Left forelimb (tissue), 1 donor: ENCODE measurements at regions not wholly inside any gene's neighbourhood (a gene's known extent, or its start where the extent isn't known, plus 50 kb on each side); places are given as distances from the start of the nearest gene placed in this dataset.

Source experiments
- DNase-seq: peaks from one replicate; pipeline ENCODE4 v3.0.0-alpha.2; 2018; ENCODE audit warnings: low spot score

- DNase-seq, result no peak
Measured at GRCh38 chr2:211067029-211067428, 510.6 kb downstream of the CPS1 start.

- no peak for DNase-seq
Measured at GRCh38 chr2:211068108-211068780, 511.8 kb downstream of the CPS1 start.

GRCh38 chr2:211070547-211070946 lies 514.1 kb downstream of the CPS1 start:
- no peak for DNase-seq

- DNase-seq, result no peak
Measured at GRCh38 chr2:211077216-211077767, 520.9 kb downstream of the CPS1 start.

GRCh38 chr2:211084352-211084751 lies 528.0 kb downstream of the CPS1 start:
- DNase-seq, result no peak

- DNase-seq, result no peak
Measured at GRCh38 chr2:211085056-211085680, 528.8 kb downstream of the CPS1 start.

- DNase-seq, result no peak
Measured at GRCh38 chr2:211086049-211086448, 529.6 kb downstream of the CPS1 start.

- no peak for DNase-seq
Measured at GRCh38 chr2:211089127-211089526, 532.7 kb downstream of the CPS1 start.

- no peak for DNase-seq
Measured at GRCh38 chr2:211093743-211094303, 537.4 kb downstream of the CPS1 start.

- no peak for DNase-seq
Measured at GRCh38 chr2:211103989-211104388, 547.6 kb downstream of the CPS1 start.

GRCh38 chr2:211113334-211114175 lies 557.2 kb downstream of the CPS1 start:
- no peak for DNase-seq

GRCh38 chr2:211114826-211115455 lies 558.5 kb downstream of the CPS1 start:
- no peak for DNase-seq

GRCh38 chr2:211117026-211117425 lies 560.6 kb downstream of the CPS1 start:
- DNase-seq, result no peak

GRCh38 chr2:211126256-211126655 lies 569.9 kb downstream of the CPS1 start:
- DNase-seq, result no peak

GRCh38 chr2:211127501-211127900 lies 571.1 kb downstream of the CPS1 start:
- no peak for DNase-seq

GRCh38 chr2:211128287-211128686 lies 571.9 kb downstream of the CPS1 start:
- DNase-seq, result no peak

GRCh38 chr2:211129798-211130197 lies 573.4 kb downstream of the CPS1 start:
- DNase-seq, result no peak

GRCh38 chr2:211132046-211132445 lies 575.6 kb downstream of the CPS1 start:
- DNase-seq, result no peak

- no peak for DNase-seq
Measured at GRCh38 chr2:211132573-211132972, 576.2 kb downstream of the CPS1 start.

GRCh38 chr2:211133766-211134165 lies 577.4 kb downstream of the CPS1 start:
- no peak for DNase-seq

GRCh38 chr2:211138551-211138950 lies 582.2 kb downstream of the CPS1 start:
- no peak for DNase-seq

- DNase-seq, result no peak
Measured at GRCh38 chr2:211141646-211142045, 585.2 kb downstream of the CPS1 start.
